T-helper 9 cell (primary cell): ENCODE measurements at regions not wholly inside any gene's neighbourhood (a gene's known extent, or its start where the extent isn't known, plus 50 kb on each side); places are given as distances from the start of the nearest gene placed in this dataset.

Source experiments
- DNase-seq: peaks from one replicate; pipeline ENCODE4 v3.0.0-alpha.2; 2020

- DNase-seq = no peak
These were observed 78.5 kb upstream of the BCL6 start for GRCh38 chr3:187823746-187824145.

GRCh38 chr3:187827723-187828122, 82.5 kb upstream of the BCL6 start:
- DNase-seq = no peak

- DNase-seq = no peak
These were observed 83.5 kb upstream of the BCL6 start for GRCh38 chr3:187828579-187829452.

GRCh38 chr3:187830181-187830580, 84.9 kb upstream of the BCL6 start:
- DNase-seq = no peak

GRCh38 chr3:187831125-187832051, 86.1 kb upstream of the BCL6 start:
- no peak for DNase-seq

GRCh38 chr3:187832202-187832601, 86.9 kb upstream of the BCL6 start:
- no peak for DNase-seq

GRCh38 chr3:187833375-187833774, 88.1 kb upstream of the BCL6 start:
- no peak for DNase-seq

- no peak for DNase-seq
These were observed 88.7 kb upstream of the BCL6 start for GRCh38 chr3:187833799-187834578.

GRCh38 chr3:187836823-187837770, 91.8 kb upstream of the BCL6 start:
- no peak for DNase-seq

GRCh38 chr3:187838016-187838540, 92.8 kb upstream of the BCL6 start:
- no peak for DNase-seq

- DNase-seq = no peak
These were observed 94.2 kb upstream of the BCL6 start for GRCh38 chr3:187839422-187839821.

- DNase-seq = no peak
These were observed 95.6 kb upstream of the BCL6 start for GRCh38 chr3:187840856-187841255.

- DNase-seq = no peak
These were observed 96.3 kb upstream of the BCL6 start for GRCh38 chr3:187841560-187841959.

GRCh38 chr3:187843654-187844053, 98.4 kb upstream of the BCL6 start:
- DNase-seq = no peak

- no peak for DNase-seq
These were observed 99.4 kb upstream of the BCL6 start for GRCh38 chr3:187844708-187845107.

- no peak for DNase-seq
These were observed 100.6 kb upstream of the BCL6 start for GRCh38 chr3:187845826-187846225.

GRCh38 chr3:187848401-187848800, 103.1 kb upstream of the BCL6 start:
- DNase-seq = no peak

- no peak for DNase-seq
These were observed 103.9 kb upstream of the BCL6 start for GRCh38 chr3:187849016-187849654.

- no peak for DNase-seq
These were observed 105.1 kb upstream of the BCL6 start for GRCh38 chr3:187850258-187850921.
